ENCODE measurements at regions not wholly inside any gene's neighbourhood (a gene's known extent, or its start where the extent isn't known, plus 50 kb on each side); places are given as distances from the start of the nearest gene placed in this dataset.
"Not testable (repeated sequence)": the region's sequence is repeated elsewhere in the genome, so short reads cannot be mapped to it uniquely, and the experiment has no call there.

DNA sequence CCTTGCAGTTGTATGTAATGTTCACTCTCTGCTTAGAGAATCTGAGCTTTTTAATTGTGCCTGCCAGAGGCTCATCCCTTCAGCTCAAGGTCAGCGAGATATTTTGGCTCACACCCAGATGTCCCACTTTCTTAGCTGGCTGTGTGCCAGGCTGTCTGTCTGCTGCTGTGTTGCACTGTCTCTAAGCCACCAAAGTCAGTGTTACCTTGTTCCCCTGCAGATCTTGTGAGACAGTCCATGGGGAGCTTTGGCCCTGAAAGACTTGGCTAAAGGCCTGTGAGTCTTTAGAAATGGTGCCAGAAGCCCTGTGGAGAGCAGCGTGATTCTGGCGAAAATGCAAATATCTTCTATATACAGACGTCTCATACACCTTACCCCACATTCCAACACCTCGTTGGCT is 293.7 kb downstream of the TTC6 start:
- peak in 1 of 58 donors; percentile 20 for DNase-seq

DNA sequence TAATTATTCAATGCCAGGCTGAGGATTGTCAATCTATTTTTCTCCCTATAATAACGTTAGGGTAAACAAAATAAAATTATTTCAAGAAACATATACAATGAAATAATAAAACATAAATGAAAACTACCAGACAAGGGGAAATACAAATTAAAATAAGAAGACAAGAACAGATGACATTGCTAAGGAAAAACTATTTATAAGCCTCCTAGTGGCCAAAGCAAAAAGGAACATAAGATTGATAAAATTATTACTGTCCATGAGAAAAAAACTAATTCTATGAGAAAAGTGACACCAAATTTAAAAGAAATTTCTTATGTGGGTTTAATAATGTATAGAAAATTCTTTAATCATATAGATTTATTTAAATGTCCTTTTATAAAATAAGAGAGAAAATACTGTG is 294.7 kb downstream of the TTC6 start:
- DNase-seq = no peak

DNA sequence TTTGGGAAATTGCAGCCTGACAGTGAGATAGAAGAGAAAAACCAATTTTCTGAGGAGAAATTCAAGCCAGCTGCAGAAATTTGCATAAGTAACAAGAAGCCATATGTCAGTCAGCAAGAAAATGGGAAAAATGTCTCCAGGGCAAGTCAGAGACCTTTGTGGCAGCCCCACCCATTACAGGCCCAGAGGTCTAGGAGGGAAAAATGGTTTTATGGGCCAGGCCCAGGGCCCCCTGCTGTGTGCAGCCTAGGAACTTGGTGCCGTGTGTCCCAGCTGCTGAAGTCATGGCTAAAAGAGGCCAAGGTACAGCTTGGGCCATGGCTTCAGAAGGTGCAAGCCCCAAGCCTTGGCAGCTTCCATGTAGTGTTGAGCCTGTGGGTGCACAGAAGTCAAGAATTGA is 296.1 kb downstream of the TTC6 start:
- DNase-seq = not testable (repeated sequence)

DNA sequence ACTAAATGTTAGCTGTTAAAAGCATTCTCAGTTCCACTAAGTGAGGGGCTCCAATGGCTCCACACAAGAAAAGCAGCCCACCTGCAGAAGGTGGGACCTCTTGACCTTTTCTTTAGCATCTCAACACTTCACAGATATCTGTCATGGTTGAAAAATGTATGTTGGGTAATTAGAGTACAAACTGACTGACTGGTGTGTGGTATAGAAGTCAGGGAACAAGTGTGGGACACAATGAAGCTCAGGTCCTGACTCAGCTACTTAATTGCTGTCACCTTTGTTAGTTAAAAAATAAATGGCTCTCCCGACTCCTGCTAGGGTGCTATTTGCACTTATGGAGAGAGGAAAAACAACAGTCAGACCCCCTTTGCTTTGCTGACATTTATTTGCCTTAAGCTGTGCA is 299.0 kb downstream of the TTC6 start:
- no peak for DNase-seq

DNA sequence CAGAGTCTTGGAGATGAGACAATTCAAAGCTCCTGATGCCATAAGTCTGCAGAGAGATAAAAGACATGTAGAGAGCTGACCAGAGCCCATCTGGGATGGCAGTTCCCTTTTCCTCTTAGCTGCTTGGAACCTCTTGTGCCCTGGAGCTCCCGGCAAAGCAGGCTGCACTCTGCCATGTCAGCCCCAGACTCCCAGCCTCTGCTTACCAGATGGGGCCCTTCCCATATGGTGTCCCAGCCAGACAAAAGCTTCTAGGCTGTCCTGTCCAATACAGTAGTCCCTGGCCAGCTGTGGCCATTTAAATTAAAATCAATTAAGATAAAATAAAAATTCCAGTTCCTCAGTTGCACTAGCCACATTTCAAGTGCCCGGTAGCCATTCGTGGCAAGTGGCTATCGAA is 303.9 kb downstream of the TTC6 start:
- DNase-seq = no peak

DNA sequence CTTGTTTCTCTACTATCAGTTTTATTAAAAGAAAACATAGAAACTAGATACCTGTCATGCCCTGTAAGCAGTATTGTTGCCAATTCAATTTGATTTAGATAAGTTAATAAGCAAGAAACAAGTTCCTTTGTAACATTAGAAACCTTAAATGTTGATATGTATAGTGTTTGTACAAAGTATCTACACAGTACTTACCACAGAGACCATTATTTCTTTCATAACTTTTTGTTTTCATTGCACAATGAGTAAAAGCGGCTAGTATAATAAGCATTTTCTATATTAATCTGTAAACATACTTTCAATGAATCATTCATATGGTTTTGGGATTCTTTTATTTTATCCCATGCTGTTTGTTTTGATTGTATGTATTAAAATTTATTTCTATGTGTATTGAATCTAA is 305.1 kb downstream of the TTC6 start:
- DNase-seq = no peak

DNA sequence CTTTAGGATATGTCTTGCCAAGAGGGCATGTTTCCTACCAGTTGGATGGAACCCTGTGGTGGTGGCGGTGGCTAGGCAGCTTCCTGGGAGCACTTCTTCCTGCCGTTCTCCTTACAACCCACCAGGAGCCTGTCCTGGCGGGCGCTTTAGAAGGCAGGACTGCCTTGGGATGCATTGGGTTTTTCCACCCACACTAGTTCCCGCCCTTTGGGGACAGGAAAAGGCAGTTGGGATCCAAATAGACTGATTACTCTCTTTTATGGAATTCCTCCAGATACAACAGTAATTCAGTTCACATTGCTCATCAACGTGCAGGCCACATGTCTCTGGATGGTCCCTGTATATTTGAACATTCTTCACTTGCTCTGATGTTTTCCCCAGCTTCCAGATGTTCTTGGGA is 305.7 kb upstream of the SSTR1 start:
- no peak for DNase-seq

DNA sequence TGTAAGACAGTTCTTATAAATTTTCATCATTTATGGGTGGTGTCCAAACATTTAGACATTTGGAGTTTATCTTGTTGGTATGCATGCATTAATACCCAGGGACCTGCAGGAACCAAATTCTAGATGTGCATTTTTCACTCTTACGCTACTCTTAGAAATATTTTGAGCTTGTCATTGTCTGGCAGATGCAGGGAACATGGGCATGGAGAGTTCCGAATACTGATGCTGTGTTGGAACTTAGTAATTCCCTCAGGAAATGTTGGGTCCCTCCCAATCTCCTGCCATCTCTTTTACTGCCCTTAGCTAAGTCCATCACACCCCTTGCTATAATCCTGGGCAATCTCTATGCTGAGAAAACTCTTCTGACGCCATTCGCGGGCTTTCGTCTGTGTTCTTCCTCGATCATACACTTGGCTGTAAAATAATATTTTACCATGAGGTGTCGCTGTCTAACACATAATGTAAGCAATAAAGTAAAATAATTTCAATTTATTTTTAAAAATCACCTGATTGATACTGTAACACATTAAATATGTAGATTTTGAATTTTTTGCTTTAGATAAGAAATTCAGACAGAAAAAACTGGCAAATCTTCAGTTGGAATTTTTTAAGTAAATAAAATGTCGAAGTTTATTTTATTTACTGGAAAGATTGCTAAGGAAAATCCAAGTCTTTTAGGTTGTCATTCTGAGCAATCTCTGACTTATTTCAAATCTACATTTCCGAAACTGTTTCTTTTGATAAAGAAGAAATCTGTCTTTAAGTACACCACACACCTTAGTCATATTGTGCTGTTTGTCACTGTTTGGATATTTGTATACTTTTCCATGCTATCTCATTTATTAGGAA is 304.1 kb upstream of the SSTR1 start:
- DNase-seq = peak in 3 of 58 donors; percentile 2 to 6 (median 2)

DNA sequence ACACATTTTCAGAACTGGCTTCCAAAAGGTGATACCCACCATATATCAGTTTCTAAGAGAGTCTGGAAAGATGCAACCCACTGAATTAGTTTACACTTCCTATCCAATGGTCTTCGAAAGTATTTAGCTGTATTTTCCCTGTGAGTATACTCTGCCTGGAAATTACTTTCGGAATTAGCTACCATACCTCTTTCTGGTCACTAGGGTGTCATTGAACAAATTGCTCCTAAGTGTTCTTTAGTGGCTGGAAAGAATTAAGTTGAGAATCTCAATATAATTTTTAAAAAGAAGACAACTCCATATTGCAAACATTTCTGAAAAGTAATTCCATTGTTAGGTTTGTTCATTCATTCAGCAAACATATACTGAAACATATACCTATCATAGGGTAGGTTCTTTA is 283.1 kb upstream of the SSTR1 start:
- no peak for DNase-seq

DNA sequence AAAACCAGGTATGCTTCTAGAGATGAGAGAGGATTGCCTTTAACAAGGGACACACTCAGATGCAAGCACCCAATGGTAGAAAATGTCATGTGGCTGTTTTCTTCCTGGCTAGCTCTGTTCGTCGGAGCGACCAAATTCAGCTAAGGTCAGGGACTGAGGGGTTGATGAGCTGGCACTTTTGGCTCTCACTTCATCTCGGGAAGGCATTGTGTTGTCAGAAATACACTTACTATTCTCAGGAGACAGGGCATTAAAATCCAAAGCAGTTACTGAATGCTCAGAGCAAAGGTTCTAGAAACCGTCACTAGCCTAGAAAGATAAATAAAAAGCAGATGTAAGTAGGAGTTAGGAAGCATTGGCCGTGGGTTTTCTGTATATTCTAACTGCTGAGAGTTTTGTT is 275.7 kb upstream of the SSTR1 start:
- no peak for DNase-seq

DNA sequence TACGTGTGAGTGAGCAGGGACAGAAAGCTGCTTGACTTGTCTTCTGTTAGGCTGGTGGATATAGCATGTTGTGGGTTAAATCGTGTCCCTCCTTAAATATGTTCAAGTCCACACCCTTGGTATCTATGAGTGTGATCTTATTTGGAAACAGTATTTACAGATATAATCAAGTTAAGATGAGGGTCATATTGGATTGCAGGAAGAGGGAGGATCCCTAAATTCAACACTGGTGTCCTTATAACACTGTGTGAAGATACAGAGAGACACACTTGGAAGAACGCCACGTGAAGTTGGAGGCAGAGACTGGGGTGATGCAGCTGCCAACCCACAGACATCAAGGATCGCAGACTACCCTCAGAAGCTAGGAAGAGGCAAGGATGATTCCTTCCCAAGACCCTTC is 275.2 kb upstream of the SSTR1 start:
- DNase-seq = no peak

DNA sequence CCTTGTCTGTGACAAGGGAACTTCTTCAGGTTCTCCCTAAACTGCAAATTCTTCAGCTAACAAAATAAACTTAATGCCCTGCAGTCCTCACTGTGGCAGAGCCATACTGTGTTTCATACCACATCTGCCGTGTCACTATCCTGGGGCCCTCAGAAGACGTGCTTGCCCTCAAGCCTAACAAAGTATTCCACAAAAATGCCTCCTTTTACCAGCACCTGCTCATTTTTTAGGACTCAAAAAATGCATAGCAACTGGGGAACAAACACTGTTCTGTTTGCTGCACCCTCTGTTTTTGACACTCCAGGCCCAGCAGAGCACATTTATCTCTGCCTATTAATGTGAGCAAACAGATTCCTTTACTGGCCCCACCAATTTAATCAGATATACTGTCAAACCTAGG is 270.7 kb upstream of the SSTR1 start:
- no peak for DNase-seq

DNA sequence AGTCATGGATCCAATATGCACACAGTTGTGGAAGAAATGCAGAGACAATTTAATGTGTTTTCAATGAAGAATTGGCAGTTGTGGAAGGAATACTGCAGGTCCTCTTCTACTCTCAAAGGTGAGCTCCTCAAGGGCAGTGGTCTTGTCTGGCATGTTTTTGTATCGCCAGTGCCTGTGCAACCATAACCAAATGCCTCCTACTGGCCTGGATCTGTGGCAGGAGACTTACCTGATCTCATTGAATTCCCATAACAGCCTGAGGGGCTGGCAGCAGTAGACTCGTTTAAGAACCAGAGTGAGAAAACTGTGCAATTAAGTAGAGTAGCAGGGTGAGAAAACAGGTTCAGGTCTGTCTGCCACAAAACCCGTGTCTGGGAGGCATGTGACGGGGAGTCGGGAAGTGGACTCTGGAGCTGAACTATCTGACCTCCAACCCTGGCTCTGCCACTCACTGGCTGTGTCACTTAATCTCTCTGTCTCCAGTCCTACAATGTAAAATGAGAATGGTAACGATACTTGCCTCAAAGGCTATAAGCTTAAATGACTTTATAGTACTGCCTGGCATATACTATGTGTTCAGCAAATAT is 268.2 kb upstream of the SSTR1 start:
- DNase-seq = no peak

DNA sequence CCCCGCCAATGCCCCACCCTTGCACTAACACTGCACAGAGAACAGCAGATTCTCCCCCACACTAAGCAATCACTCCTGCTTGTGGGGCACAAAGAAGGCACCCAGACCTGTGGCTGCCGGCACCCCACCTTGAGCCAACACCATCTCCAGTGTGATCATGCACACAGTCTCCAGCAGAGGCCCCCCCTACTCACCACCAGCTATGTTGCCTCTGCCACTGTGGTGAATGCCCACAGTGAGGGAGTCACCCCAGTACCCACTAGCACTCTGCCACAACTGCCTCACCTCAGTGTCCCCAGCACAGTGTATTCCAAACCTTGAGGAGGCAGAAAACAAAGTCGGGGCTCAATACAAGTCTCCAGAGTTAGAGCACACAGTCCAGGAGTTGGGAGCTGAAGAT is 261.7 kb upstream of the SSTR1 start:
- DNase-seq = no peak

DNA sequence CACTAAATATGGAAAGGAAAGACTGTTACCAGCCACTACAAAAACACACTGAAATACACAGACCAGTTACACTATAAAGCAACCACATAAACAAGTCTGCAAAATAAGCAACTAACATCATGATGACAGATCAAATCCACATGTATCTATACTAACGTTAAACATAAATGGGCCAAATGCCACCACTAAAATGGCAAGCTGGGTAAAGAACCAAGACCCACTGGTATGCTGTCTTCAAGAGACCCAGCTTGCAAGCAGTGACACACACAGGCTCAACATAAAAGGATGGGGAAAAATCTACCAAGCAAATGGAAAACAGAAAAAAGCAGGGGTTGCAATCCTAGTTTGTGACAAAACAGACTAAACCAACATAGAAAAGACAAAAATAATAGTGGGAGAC is 260.9 kb upstream of the SSTR1 start:
- no peak for DNase-seq

DNA sequence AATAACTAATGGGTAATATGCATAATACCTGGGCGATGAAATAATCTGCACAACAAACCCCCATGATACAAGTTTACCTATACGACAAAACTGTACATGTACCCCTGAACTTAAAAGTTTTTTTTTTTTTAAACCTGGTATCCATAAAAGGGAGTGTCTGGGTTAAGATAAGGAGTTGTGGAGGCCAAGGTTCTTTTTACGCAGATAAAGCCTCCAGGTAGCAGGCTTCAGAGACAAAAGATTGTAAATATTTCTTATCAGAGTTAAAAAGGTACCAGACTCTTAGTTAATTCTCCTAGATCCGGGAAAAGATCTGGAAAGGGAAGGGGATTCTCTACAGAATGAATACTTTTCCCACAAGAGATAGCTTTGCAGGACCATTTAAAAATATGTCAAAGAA is 259.4 kb upstream of the SSTR1 start:
- DNase-seq = no peak

DNA sequence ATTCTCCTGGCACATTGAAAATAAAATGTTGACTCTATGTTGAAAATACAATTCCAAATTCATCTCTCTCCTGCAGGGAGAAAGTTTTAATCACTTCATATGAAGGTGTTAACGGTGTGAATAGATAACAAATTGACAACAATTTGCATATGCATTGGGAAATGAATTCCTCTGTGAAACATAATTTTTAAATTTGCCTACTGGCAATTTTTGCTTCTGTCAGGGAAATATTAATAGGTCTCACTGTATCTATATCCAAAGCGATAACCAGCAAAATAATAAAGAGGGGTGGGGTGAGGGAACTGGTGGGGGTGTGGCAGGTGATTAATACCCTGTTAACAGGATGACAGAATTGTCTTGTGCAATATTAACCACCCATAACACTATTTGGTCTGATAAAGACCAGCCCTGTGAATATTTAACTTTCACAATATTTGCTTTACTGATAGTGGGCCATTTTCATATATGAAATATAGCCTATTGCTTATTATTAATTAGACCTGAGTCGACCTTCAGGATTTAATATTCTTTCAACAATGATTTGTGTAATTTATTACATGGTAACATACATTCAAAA is 239.0 kb upstream of the SSTR1 start:
- no peak for DNase-seq

DNA sequence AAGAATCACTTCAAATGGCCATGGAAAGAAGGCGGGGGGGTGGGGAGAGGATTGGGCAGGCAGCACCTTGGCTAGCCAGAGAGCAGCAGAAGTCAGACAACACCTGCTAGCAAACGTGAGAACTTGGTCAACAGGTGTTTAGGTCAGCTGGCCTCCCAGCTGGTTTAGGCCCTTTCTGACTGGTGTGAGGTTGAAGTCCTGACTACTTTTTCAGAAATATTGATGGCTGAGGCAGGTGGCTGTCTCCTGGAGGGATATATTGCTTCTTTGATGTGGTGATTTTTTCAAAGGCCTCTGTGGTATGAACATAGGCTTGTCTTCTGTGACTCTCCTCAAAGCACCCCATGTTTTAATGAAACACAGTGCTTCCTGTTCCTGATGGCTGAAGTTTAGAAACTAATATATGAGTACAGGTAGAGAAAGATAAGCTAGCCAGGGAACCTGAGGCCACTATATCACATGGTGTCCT is 238.2 kb upstream of the SSTR1 start:
- DNase-seq = no peak

DNA sequence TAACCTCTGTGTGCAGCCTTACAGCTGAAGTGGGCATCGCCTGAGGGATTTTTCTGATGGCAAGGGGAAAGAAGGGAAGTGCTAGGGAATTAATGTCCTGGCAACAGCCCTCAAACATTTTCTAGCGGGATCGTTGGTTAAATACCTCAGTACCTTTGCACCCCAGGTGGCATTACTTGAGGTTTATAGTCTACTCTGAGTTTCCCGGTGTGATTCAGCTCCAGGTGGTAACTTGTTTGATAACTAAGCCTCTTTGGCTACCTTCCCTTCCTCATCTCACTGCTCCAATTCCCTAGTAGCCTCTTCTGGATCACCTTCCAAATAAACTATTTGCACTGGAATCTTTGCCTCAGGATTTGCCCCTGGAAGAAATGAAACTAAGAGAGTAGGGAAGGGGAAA is 237.0 kb upstream of the SSTR1 start:
- no peak for DNase-seq

DNA sequence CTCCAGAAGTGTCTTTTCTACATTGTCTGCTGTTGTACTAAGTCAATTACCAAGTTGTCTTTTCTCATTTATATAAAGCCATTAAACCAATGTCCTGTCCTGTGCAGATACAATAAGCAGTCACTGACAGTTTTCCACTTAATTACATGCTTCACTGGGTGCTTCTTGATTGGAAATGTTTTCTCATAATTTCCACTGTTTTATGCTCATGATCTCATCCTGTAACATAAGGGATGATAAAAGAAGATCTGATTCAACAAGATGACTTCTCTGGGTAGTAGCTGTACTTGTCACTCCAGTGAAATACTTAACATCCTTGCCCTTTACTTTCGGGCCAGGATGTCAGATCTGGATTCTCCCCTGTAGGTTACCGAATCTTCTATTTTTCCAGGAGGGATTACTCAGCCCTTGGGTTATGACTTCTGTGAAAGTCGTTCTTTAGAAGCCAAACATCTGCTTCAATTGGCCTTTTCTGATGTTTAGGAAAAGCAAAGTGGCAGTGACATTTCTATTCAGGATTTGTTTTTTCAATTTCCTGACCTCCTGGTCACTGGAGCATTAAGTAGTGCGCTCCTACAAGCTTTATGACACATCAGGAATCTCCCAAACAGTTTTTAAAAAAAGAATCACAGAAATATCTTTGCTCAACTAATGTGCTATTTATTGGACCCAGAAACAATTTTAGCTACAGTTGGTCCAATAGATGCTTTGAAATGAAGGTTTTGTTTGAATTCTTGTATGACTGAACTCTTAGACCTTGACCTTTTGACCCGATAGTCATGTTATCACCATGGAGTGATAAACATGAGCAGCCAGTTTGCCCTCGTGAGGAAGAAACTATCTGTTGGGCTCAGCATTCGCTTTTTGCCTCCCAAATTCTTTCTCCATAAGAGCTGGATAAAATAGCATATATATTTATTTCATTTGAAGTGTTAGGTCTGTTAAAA is 234.5 kb upstream of the SSTR1 start:
- no peak for DNase-seq

DNA sequence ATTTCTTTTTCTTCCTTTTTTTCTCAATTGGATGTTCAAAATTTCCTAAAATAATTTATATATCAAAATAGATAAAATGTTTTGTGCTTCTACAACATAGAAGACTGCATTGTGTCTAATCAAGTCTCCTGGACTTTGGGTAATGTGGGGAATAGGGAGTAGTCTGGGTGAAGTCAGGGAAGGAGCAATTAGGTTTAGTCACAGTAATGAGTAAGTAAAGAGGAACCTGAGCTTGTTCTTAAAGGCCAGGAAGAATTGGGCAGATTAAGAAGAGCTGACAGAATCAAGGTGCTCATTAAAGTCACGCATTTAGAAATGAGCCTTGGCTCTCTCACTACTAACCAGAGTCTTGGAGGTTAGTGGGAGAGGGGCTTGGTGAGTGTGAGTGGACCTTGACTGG is 233.3 kb upstream of the SSTR1 start:
- no peak for DNase-seq

DNA sequence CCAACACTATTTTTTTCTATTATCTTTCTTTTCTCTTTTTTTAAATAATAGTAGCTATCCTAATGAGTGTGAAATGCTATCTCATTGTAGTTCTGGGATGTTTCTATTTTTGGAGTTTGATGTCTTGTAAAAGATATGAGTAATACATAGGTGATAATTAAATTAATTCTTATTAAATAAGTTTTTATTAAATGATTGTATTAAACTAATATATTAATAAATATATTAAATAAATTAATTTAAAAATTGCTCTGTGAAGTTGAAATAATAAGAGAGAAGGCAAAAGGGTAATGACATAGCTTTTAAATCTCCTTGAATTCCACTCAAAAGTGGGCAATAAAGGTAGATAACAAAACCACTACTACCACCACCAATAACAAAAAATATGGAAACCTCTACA is 230.2 kb upstream of the SSTR1 start:
- no peak for DNase-seq

Measured in anterior cingulate cortex (tissue), 58 donors.